Inflammatory macrophage (primary cell): ENCODE measurements at regions not wholly inside any gene's neighbourhood (a gene's known extent, or its start where the extent isn't known, plus 50 kb on each side); places are given as distances from the start of the nearest gene placed in this dataset.
"Not testable (repeated sequence)": the region's sequence is repeated elsewhere in the genome, so short reads cannot be mapped to it uniquely, and the experiment has no call there.

Experiments used
- DNase-seq, 2 donors: peaks; one replicate each; pipeline ENCODE4 v3.0.0-alpha.2; 2020 to 2022

DNA sequence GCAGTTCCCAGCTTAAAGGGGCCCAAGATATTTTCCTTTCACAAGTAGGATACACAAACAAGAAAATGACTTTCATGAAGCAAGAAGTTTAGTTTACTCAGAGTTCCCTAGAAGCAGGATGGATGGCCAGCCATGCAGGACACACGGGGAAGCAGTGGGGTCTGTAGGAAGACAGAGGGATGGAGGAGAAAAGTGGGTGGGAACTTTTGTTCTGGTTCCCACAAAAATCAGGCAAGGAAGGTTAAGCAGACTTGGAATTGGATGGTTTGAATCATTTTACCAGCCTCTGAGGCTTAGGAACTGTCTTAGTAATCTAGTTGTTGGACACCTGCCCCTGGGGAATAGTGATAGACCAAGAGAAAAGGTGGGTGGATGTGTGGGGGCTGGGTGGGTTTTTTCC is 263.3 kb upstream of the VSTM2A start:
- no peak for DNase-seq

GRCh38 chr7:54292171-54292925 is 249.8 kb upstream of the VSTM2A start:
- DNase-seq, result no peak

DNA sequence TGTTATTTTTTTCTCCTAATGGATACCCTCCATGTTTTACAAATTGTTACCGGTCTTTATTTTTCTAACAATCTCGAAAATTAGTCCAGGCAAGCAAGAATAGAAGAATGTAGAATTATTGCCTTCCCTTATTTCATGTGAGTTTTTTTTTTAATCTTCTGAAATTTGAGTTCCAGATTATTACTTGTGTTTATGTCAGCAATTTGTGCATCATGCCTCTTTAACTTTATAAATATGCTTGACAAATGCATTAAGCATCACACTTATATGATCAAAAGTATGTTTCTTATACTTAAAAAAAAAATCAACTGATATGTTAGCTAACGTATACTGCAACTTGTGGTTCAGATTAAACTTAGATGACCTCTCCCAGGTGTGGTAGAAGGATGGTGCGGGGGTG is 242.7 kb upstream of the VSTM2A start:
- no peak for DNase-seq

DNA sequence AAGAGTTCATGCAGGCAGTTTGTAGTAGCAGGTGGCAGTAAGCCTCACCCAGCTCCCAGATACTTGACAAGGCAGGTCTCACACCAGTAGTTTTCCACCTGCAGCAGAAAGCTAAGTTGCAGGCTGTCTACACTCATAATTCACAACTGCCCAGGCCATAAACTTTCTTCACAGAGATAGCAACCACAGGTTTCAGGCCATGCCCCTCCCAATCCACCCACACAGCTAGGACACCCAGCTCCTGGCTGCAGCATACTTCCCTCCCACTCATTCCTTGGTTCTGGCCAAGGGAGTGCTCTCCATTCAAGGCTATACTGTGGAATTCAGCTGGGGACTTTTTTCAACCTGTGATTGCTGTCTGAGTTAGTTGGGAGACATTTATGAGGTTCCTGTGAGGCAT is 226.2 kb upstream of the VSTM2A start:
- not testable (repeated sequence) for DNase-seq

DNA sequence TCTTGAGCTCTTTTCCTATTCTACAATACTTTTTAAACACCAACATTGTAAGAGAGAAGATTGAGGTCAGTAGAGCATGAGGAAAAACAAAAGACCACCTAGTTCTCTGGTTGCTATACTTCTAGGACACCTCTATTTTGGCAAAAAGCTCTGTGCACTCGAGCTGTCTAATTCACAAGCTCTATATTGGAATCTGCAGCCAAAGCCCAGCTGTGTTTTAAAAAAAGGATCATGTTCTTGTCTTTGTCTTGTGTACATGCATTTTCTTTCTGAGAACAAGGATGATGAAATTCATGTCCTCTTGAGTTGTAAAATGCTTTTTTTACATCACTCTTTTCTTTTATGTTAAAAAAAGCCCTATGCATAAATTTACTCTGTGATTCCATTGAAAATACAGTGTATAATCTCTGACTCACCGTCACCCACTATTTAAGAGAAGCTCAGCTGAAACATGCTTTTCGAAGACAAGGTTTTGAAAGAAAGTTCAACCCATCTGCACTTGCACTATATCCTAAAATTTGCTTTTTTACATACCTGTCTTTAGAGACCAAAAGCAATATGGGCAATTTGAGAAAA is 215.5 kb upstream of the VSTM2A start:
- DNase-seq, result no peak

DNA sequence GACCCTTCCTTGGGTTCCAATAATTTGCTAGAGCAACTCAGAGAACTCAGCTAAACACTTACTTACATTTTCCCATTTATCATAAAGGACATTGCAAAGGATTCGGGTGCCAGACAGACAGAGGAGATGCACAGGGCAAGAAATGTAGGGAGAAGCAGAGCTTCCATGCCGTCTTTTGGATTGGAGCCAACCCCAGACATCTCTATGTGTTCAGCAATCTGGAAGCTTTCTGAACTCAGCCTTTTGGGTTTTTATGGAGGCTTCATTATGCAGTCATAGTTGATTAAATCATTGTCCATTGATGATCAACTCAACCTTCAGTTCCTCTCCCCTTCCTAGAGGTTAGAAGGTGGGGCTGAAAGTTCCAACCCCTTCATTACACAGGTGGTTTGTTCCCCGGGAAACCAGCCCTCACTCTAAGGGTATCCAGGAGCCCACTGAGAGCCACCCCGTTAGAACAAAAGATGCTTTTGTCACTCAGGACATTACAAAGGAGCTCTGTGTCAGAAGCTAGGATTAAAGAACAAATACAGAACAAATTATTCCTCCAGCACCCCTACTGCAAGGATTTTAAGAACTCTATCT is 211.9 kb upstream of the VSTM2A start:
- no peak for DNase-seq

DNA sequence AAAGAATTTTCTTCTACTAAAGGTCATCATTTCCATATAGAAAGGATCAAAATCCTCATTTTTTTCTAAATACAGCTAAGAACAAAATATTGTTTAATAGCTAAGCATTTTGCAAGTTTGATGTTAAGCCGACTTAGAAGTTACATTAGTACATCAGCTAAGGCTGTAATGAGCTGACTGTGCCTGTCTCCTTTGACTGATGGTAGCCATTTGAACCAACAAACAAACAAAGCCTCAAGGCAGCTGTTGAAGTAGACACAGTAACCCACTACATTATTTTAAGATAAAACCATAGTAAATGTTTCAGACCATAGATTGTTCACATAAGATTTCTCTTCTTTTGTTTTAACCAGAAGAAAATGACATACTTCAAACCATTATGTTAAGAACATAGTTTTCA is 210.9 kb upstream of the VSTM2A start:
- no peak for DNase-seq

DNA sequence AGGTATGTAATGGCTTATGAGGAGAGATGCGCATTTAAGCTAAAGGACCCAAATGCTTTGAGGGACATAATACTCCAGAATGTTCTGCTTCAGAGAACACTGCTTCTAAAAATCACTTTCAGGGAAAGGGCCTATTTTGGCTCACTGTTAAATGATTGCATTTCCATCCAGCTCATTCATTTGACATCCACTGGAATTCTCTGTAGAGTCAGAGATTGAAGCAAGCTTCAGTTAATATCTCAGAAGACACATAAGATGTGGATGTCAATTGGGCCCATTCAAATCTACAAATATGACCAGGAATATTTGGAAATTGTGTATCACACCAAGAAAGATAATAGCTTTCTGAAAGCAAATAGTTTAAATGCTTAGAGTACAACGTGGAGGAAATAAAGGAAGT is 209.9 kb upstream of the VSTM2A start:
- no peak for DNase-seq

GRCh38 chr7:54333952-54334351 is 208.2 kb upstream of the VSTM2A start:
- DNase-seq, result no peak

- DNase-seq, result no peak
Observed at GRCh38 chr7:54336800-54337199, 205.4 kb upstream of the VSTM2A start.

- no peak for DNase-seq
Observed at GRCh38 chr7:54337466-54337865, 204.7 kb upstream of the VSTM2A start.

DNA sequence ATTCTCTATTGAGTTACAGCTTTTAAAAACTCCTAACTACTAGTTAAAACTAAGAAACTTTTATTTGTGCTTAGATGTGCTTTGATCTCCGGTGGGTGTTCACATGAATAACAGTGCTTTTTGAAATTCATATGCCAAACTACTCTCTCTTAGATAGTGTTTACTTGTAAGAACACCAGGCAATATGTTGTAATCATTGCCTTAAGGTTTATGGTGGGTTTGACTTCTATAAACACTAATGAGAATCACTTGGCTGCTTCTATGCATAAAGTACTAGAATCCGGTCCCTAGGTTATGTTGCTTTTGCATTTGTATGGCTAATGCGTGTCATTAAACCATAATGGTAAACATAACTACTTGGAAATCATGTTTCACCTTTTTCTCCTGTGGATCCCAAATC is 203.9 kb upstream of the VSTM2A start:
- DNase-seq, result no peak

- DNase-seq, result no peak
Observed at GRCh38 chr7:54339073-54339472, 203.1 kb upstream of the VSTM2A start.

GRCh38 chr7:54342458-54342857 is 199.7 kb upstream of the VSTM2A start:
- DNase-seq, result no peak

DNA sequence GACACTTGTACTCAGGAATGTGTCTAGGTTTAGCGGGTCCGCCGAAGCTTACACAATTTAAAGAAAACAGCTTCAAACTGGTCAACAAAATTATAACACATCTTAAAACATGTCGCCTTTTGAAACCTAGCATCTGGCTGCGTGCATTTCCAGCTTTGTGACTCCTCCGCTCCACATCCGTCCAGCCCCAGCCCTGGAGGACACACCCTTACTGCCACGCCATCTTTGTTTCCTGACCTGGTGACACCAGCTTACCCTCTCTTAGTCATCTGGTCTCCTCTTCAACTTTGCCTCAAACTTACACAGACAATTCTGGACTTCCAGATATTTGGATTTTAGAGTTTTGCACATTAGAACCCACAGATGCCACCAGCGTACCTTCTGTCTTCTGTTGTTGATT is 198.7 kb upstream of the VSTM2A start:
- no peak for DNase-seq

- no peak for DNase-seq
Observed at GRCh38 chr7:54345746-54346145, 196.4 kb upstream of the VSTM2A start.

DNA sequence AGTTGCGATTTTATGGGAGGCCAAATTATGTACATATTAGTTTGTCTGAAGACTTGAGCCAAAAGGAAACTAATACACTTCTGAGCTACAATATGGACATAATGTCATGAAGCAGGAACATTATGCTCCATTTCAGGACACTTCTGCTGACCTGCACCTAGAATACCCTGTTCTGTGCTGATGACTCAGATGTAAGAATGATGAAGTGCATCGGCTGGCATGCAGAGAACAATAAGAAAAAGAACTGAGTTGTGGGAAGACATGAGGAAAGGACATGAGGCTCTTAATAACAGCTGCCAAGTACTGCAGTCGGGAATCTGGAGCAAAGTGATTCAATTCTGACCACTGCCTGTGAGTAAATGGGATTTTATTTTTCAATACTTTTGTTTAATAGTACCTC is 192.9 kb upstream of the VSTM2A start:
- DNase-seq, result no peak

- DNase-seq, result no peak
Observed at GRCh38 chr7:54354436-54354835, 187.7 kb upstream of the VSTM2A start.

DNA sequence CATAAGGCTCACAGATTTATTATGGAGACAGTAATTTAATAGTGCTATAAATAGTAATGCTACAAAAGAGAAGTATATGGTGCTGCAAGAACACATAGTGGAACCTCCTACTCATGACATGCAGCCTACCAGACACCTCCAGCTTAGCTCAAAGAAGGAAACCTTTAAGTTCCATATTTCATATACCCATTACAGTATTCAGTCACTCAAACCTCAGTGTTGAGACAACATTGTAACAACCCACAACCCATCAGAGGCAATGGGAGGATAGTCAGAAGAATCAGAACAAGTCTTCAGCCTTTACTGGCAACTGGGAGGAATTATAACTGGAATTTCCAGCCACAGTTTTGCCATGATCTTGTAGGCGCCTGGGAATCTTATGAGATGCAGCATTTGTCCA is 186.3 kb upstream of the VSTM2A start:
- DNase-seq, result no peak

DNA sequence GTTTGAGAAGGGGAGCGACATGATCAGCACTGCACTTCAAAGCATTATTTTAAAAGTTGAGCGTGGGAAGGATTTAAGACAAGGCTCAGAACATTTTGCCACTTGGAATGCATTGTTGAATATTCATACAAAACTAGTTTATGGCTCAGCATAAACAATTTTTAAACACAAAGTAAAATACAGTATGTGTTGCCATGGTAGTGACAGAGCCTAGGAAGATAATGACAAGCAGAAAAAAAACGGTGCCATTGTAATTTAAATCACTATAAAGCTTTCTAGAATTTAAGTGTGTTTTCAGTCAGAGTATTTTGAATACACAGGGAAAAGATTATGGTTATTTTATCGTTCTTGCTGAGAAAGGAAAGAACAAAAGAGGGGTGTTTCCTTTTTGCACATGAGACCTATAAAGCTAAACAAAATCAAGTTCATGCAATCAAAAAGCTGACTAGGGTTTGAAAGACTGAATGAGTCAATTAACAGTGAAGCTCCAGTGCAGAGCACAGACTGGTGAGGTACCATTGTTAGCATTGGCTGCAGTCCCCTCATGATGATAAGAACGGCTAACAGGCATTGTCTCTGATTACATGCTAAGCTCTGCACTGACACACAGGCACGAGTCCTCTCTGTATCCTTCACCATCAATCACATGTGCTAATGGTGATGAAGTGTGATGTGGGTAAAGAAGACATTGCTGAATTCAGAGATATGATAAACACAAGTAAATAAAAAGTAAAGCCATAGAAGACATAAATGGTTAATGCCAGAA is 181.9 kb upstream of the VSTM2A start:
- no peak for DNase-seq

DNA sequence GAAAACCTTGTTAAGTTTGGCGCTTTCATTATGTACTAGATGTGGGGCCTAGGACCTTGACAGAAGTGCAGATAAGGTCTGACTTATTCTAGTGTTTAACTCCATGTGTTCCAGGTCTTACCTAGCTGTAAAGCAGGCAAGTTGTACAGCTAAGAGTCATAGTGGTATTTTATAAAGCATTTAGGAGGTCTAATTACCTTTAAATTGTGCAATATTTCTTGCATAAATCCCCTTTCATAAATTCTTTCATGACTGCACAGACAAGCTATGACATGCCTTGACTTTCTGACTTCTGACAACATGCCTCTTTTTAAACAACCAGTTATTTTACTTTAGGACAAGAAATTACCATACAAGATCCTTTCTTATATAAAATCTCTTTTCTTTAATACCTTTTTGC is 151.6 kb upstream of the VSTM2A start:
- no peak for DNase-seq

DNA sequence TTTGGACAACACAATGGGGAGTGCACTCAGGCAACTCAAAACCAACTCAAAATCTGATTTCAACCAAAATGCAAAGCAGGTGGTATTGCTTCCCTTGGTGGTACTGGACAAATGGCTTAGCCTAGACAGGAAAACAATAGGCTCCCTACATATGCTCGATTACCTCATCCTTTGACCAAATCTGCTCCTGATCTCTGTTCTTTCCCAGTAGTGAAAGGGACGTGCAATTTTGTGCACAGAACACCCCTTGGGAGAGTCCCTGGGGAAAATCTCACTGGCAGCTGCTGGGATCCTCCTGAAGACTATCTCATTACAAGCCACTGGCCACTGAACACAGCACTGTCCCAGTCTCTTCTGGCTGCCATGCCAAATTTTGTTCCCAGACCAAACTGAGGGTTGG is 149.2 kb upstream of the VSTM2A start:
- no peak for DNase-seq

GRCh38 chr7:54394834-54395233 is 147.3 kb upstream of the VSTM2A start:
- no peak for DNase-seq
